Heart left ventricle (tissue), 16 donors: ENCODE measurements at regions not wholly inside any gene's neighbourhood (a gene's known extent, or its start where the extent isn't known, plus 50 kb on each side); places are given as distances from the start of the nearest gene placed in this dataset.

Experiments
- ATAC-seq, 4 donors: fragments of 200-7000 bp; cut with Tn5 transposase; one replicate each; pipeline ENCODE4 v1.9.1; 2020 to 2022; ENCODE audit warnings: moderate library complexity in 4 of 4, mild to moderate bottlenecking in 3 of 4, moderate number of reproducible peaks in 1 of 4
- DNase-seq, 5 donors: peaks; one replicate each; pipeline ENCODE4 v3.0.0-alpha.2; 2020
- H3K27ac ChIP-seq, 12 donors: fragments of 200-600 bp; sonication (generic) in 4 of 12; one replicate each; pipeline versions ENCODE4 v1.5.0 to v1.8.0; 2016 to 2022; ENCODE audit warnings: mild to moderate bottlenecking in 2 of 12
- H3K27me3 ChIP-seq, 9 donors: fragments of 200-600 bp; sonication (generic) in 2 of 9; one replicate each; pipeline versions ENCODE4 v1.5.1 to v1.8.0; 2016 to 2022; ENCODE audit warnings: mild to moderate bottlenecking in 3 of 9
- H3K36me3 ChIP-seq, 9 donors: fragments of 200-600 bp; sonication (generic) in 2 of 9; one replicate each; pipeline versions ENCODE4 v1.5.0 to v1.8.0; 2018 to 2022; ENCODE audit warnings: mild to moderate bottlenecking in 2 of 9
- H3K4me1 ChIP-seq, 12 donors: fragments of 200-600 bp; sonication (generic) in 4 of 12; one replicate each; pipeline versions ENCODE4 v1.5.0 to v1.8.0; 2016 to 2022; ENCODE audit warnings: mild to moderate bottlenecking in 3 of 12
- H3K4me3 ChIP-seq, 12 donors: fragments of 200-600 bp; sonication (generic) in 4 of 12; one replicate each; pipeline versions ENCODE4 v1.5.0 to v1.8.0; 2017 to 2022; ENCODE audit warnings: mild to moderate bottlenecking in 9 of 12, moderate library complexity in 4 of 12
- H3K9me3 ChIP-seq, 12 donors: fragments of 200-600 bp; sonication (generic) in 4 of 12; one replicate each; pipeline versions ENCODE4 v1.5.0 to v1.8.0; 2016 to 2022; ENCODE audit warnings: mild to moderate bottlenecking in 1 of 12
- POLR2A ChIP-seq, 2 donors: fragments of 450-650 bp; IDR thresholded peaks; one replicate each; pipeline ENCODE4 v1.6.1; 2017; ENCODE audit warnings: antibody characterized with exemption in 2 of 2, mild to moderate bottlenecking in 2 of 2, moderate library complexity in 2 of 2
- WGBS, 4 donors: extraction: QIAGEN DNeasy Blood & Tissue Kit in 2 of 4; methylation state at CpG; one replicate each; pipeline versions ENCODE4 v1.1.5 to v1.1.7; 2013 to 2018; 5-methylcytosine and 5-hydroxymethylcytosine counted together
- intact Hi-C, 10 donors: fragments of 100-400 bp; cut with DNase I; formaldehyde crosslinking; loops; one replicate each; pipeline versions ENCODE4 v1.11.1 to v1.14.2; 2022
- TF ChIP-seq, protein P1 (sequence below), 12 donors: fragments of 200-600 bp; sonication (generic) in 4 of 12; IDR thresholded peaks; one replicate each; pipeline versions ENCODE4 v1.5.0 to v1.8.0; 2018 to 2022; ENCODE audit warnings: antibody characterized with exemption in 12 of 12, mild to moderate bottlenecking in 5 of 12
- donor health status: ischemic (EF 13 %, LVEDD 7.1; RV severe dilation, severe dysfunction).
- donor health status: healthy with polysubstance abuse.
- donor health status: DM: no; HTN: yes; CAD: no.
- donor health status: DM: no; HTN: no; CAD: no.
- donor health status: ischemic (EF 25% LVEDD 6.9; RV normal size, moderate dysfunction).
- donor health status: ischemic (EF 25% LVEDD 5.7; RV mildly dilated, moderate dysfunction).
- donor health status: healthy.
- donor health status: DM: yes; HTN: yes; CAD: no.
- donor health status: ischemic (EF 35%, LVEDD 5.7; RV mildly dilated, moderate dysfunction).
- donor health status: nonischemic (EF 11% LVEDD 7.7; RV severe dilation, severe dysfunction).
- donor health status: DM: yes; HTN: yes; CAD: no.
- donor health status: PGD.
- donor health status: ischemic (EF 29% LVEDD 5.4; RV normal size, mild dysfunction).
- donor health status: nonischemic (EF 23%, LVEDD 6.1; RV moderate dilation, normal function).

DNA sequence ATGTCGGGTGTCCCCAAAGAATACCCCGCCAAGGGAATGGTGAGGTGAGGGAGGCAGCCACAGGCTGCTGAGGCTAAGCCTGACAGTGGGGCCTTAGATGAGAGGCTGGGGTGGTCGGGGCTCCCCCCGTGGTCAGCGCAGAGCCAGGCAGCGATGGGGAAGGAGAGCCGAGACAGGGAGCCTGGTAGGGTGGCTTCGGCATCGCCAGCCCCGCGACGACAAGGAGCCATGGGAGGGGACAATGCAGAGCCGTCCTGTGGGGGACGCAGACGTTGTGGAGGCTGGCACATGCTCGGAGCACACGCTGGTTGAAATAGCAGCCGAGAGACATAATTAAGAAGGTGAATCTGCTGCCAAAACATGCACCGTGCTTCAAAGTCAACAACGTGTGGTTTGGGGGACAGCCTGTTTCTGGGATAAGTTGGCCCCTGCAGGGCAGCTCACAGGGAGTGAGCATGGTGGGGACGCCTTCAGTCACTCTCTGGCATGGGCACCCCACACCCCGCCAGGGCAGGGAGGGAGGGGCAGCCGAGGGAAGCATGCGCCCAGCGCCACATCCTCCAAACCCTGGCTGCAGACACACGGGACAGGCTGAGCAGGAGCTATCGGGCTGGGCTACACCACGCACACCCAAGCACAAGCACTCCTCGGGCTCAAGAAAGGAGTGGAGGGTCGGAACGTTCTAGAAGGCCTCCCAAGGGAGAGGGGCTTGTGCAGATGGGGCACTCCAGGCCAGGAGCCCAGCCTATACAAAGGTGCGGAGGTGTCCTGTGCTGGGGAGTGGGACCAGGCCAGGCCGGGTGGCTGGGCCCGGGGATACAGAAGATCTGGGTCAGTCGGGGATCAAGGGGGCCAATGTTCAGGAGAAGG, 66.6 kb upstream of the C14orf180 start:
- Histone ChIP-seq H3K36me3 (no peaks in the 10 kb centered on the region), H3K4me1 (peaks cover 0 to 14% (median 0%) of the 10 kb centered on the region in 12 donors), H3K4me3 (no peak overlapping the region), H3K27me3 (peaks cover 0 to 6% (median 0%) of the 10 kb centered on the region in 9 donors), H3K9me3 (peaks cover 0 to 14% (median 3%) of the 10 kb centered on the region in 12 donors), H3K27ac (no peak overlapping the region)
- intact Hi-C loops, result no loop called here
- TF ChIP-seq, protein P1, sequence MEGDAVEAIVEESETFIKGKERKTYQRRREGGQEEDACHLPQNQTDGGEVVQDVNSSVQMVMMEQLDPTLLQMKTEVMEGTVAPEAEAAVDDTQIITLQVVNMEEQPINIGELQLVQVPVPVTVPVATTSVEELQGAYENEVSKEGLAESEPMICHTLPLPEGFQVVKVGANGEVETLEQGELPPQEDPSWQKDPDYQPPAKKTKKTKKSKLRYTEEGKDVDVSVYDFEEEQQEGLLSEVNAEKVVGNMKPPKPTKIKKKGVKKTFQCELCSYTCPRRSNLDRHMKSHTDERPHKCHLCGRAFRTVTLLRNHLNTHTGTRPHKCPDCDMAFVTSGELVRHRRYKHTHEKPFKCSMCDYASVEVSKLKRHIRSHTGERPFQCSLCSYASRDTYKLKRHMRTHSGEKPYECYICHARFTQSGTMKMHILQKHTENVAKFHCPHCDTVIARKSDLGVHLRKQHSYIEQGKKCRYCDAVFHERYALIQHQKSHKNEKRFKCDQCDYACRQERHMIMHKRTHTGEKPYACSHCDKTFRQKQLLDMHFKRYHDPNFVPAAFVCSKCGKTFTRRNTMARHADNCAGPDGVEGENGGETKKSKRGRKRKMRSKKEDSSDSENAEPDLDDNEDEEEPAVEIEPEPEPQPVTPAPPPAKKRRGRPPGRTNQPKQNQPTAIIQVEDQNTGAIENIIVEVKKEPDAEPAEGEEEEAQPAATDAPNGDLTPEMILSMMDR (IDR thresholded peaks at IDR 0.05), result no peak
- no peak for TF ChIP-seq POLR2A (IDR thresholded peaks at IDR 0.05)
- WGBS, 4 donors, result 65 to 71% (median 70%) methylated on average over 28 to 35 of the region's 35 CpGs
- DNase-seq, result no peak
- ATAC-seq, result no peak

DNA sequence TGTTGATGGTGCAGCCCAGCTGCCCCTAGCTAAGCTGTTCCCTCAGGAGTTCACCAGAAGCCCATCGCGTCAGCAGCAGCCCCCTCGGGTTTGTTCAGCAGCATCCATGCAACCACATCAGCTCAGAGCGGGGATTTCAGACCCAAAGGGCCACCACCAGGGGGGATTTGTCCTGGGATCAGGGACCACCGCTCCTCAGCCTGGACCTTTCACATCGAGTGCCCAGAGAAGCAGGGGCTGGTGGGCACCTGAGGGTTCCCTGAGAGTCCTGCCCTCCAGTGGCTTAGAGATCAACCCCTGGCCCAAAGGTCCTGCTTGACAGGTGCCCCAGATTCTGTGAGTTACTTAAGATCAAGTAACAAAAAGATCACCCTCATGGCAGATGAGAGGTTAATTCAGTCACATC, 65.9 kb upstream of the C14orf180 start:
- intact Hi-C loops, result no loop called here
- no peak overlapping the region for H3K27ac ChIP-seq
- H3K9me3 ChIP-seq, result peaks cover 0 to 14% (median 3%) of the 10 kb centered on the region in 12 donors
- peaks cover 0 to 6% (median 0%) of the 10 kb centered on the region in 9 donors for H3K27me3 ChIP-seq
- WGBS, 4 donors, result 74 to 87% (median 83%) methylated on average over 5 to 6 of the region's 6 CpGs
- ATAC-seq (no peak), DNase-seq (no peak)
- TF ChIP-seq, protein P1 (IDR thresholded peaks at IDR 0.05), result no peak
- no peak for TF ChIP-seq POLR2A (IDR thresholded peaks at IDR 0.05)
- H3K4me3 ChIP-seq, result no peak overlapping the region
- H3K4me1 ChIP-seq, result peaks cover 0 to 14% (median 0%) of the 10 kb centered on the region in 12 donors
- no peaks in the 10 kb centered on the region for H3K36me3 ChIP-seq

DNA sequence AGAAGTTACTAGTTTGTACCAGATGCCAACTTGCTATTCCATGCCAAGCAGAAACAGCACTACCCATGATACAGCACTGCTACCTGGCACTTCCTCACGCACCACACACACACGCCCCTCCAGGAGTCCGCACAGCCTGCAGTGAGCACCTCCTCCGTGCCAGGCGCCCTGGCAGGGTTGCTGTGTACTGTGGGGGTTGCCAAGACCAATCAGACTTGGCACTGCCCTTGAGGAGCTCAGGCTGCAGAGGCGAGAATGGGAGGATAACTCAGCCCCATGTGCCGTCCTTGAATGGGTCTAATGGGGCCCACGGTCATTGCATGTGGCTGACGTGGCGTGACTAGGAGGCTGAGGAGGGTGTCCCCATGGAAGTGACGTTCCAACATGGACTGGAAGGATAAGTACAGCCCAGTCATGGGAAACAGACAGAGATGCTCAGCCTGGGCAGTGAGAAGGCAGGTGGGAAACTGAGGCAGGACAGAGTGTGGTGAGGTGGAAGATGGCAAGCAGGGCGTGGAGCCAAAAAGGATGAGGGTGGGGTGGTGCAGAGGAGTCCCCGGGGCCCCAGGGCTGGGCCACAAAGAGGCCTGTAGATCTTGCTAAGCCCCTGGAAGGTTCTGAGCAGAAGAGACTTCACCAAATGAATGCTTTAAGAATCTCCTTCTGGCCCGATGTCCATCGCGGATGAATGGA, 65.3 kb upstream of the C14orf180 start:
- H3K4me1 ChIP-seq, result peaks cover 0 to 14% (median 0%) of the 10 kb centered on the region in 12 donors
- peaks cover 0 to 6% (median 0%) of the 10 kb centered on the region in 9 donors for H3K27me3 ChIP-seq
- peak; percentile 40 to 74 (median 59) for ATAC-seq
- H3K27ac ChIP-seq, result no peak overlapping the region
- intact Hi-C loops, result no loop called here
- WGBS, 4 donors, result 71 to 84% (median 80%) methylated on average over 16 of the region's 16 CpGs
- TF ChIP-seq POLR2A (IDR thresholded peaks at IDR 0.05), result no peak
- TF ChIP-seq, protein P1 (IDR thresholded peaks at IDR 0.05), result no peak
- no peaks in the 10 kb centered on the region for H3K36me3 ChIP-seq
- peaks cover 0 to 14% (median 3%) of the 10 kb centered on the region in 12 donors for H3K9me3 ChIP-seq
- peak in 2 of 5 donors; percentile 45 to 71 for DNase-seq
- H3K4me3 ChIP-seq, result no peak overlapping the region
